ENCODE measurements at regions not wholly inside any gene's neighbourhood (a gene's known extent, or its start where the extent isn't known, plus 50 kb on each side); places are given as distances from the start of the nearest gene placed in this dataset.
A peak's percentile ranks its signal among the peaks of the same experiment; 100 is the strongest.
"Not testable (repeated sequence)": the region's sequence is repeated elsewhere in the genome, so short reads cannot be mapped to it uniquely, and the experiment has no call there.

- no peak for DNase-seq (ENCODE audit: low read depth, low spot score)
These were observed 401.1 kb upstream of the FOXG1 start for GRCh38 chr14:28365510-28365909.

GRCh38 chr14:28373721-28374120 lies 392.9 kb upstream of the FOXG1 start:
- no peak for DNase-seq (ENCODE audit: low read depth, low spot score)
- no peak overlapping the region for H3K4me3 ChIP-seq (ENCODE audit: low read length)

More at GRCh38 chr14:28365510-28365909, 401.1 kb upstream of the FOXG1 start:
- H3K4me3 ChIP-seq (ENCODE audit: low read length) = no peak overlapping the region

- DNase-seq (ENCODE audit: low read depth, low spot score) = peak; percentile 9
- no peak overlapping the region for H3K4me3 ChIP-seq (ENCODE audit: low read length)
These were observed 391.3 kb upstream of the FOXG1 start for GRCh38 chr14:28375295-28375694.

GRCh38 chr14:28381656-28382055 lies 384.9 kb upstream of the FOXG1 start:
- H3K4me3 ChIP-seq (ENCODE audit: low read length) = no peak overlapping the region
- DNase-seq (ENCODE audit: low read depth, low spot score) = no peak

GRCh38 chr14:28382444-28383190 lies 384.0 kb upstream of the FOXG1 start:
- no peak for DNase-seq (ENCODE audit: low read depth, low spot score)
- no peak overlapping the region for H3K4me3 ChIP-seq (ENCODE audit: low read length)

GRCh38 chr14:28398506-28398905 lies 368.1 kb upstream of the FOXG1 start:
- H3K4me3 ChIP-seq (ENCODE audit: low read length) = no peak overlapping the region
- no peak for DNase-seq (ENCODE audit: low read depth, low spot score)

- H3K4me3 ChIP-seq (ENCODE audit: low read length); DNase-seq (ENCODE audit: low read depth, low spot score): not testable (repeated sequence)
These were observed 364.9 kb upstream of the FOXG1 start for GRCh38 chr14:28401705-28402104.

GRCh38 chr14:28406196-28406595 lies 360.4 kb upstream of the FOXG1 start:
- H3K4me3 ChIP-seq (ENCODE audit: low read length) = no peak overlapping the region
- DNase-seq (ENCODE audit: low read depth, low spot score) = no peak

GRCh38 chr14:28407031-28407825 lies 359.4 kb upstream of the FOXG1 start:
- H3K4me3 ChIP-seq (ENCODE audit: low read length) = no peak overlapping the region
- no peak for DNase-seq (ENCODE audit: low read depth, low spot score)

- no peak overlapping the region for H3K4me3 ChIP-seq (ENCODE audit: low read length)
- no peak for DNase-seq (ENCODE audit: low read depth, low spot score)
These were observed 358.6 kb upstream of the FOXG1 start for GRCh38 chr14:28407996-28408395.

GRCh38 chr14:28412077-28412476 lies 354.5 kb upstream of the FOXG1 start:
- H3K4me3 ChIP-seq (ENCODE audit: low read length) = no peak overlapping the region
- DNase-seq (ENCODE audit: low read depth, low spot score) = no peak

- DNase-seq (ENCODE audit: low read depth, low spot score) = no peak
- H3K4me3 ChIP-seq (ENCODE audit: low read length) = no peak overlapping the region
These were observed 339.6 kb upstream of the FOXG1 start for GRCh38 chr14:28426960-28427359.

- no peak overlapping the region for H3K4me3 ChIP-seq (ENCODE audit: low read length)
These were observed 329.8 kb upstream of the FOXG1 start for GRCh38 chr14:28436821-28437220.

GRCh38 chr14:28461389-28461788 lies 305.2 kb upstream of the FOXG1 start:
- H3K4me3 ChIP-seq (ENCODE audit: low read length) = no peak overlapping the region
- no peak for DNase-seq (ENCODE audit: low read depth, low spot score)

More at GRCh38 chr14:28436821-28437220, 329.8 kb upstream of the FOXG1 start:
- no peak for DNase-seq (ENCODE audit: low read depth, low spot score)

GRCh38 chr14:28467611-28468010 lies 299.0 kb upstream of the FOXG1 start:
- DNase-seq (ENCODE audit: low read depth, low spot score) = no peak
- no peak overlapping the region for H3K4me3 ChIP-seq (ENCODE audit: low read length)

GRCh38 chr14:28468191-28469151 lies 298.1 kb upstream of the FOXG1 start:
- H3K4me3 ChIP-seq (ENCODE audit: low read length) = no peak overlapping the region
- DNase-seq (ENCODE audit: low read depth, low spot score) = no peak

- no peak overlapping the region for H3K4me3 ChIP-seq (ENCODE audit: low read length)
- no peak for DNase-seq (ENCODE audit: low read depth, low spot score)
These were observed 284.1 kb upstream of the FOXG1 start for GRCh38 chr14:28482251-28483040.

GRCh38 chr14:28483506-28483905 lies 283.1 kb upstream of the FOXG1 start:
- no peak overlapping the region for H3K4me3 ChIP-seq (ENCODE audit: low read length)
- no peak for DNase-seq (ENCODE audit: low read depth, low spot score)

- no peak overlapping the region for H3K4me3 ChIP-seq (ENCODE audit: low read length)
- no peak for DNase-seq (ENCODE audit: low read depth, low spot score)
These were observed 277.9 kb upstream of the FOXG1 start for GRCh38 chr14:28488684-28489083.
